WTC11 (cell line): ENCODE measurements at regions not wholly inside any gene's neighbourhood (a gene's known extent, or its start where the extent isn't known, plus 50 kb on each side); places are given as distances from the start of the nearest gene placed in this dataset.

ENCODE experiments used
- CTCF ChIP-seq: fragments of 200-600 bp; IDR thresholded peaks from 2 replicates; pipeline ENCODE4 v1.8.0; 2022; ENCODE audit warnings: antibody characterized with exemption
- RELA ChIP-seq: sonication (generic); formaldehyde crosslinking; IDR thresholded peaks from 2 replicates; pipeline ENCODE4 v1.8.1; 2022; ENCODE audit warnings: missing genetic modification reagents, mild to moderate bottlenecking, borderline replicate concordance
- TEAD4 ChIP-seq: sonication (generic); formaldehyde crosslinking; IDR thresholded peaks from 2 replicates; pipeline ENCODE4 v1.8.0; 2022; ENCODE audit warnings: mild to moderate bottlenecking, missing genetic modification reagents

GRCh38 chr11:116598036-116598435, 174.8 kb downstream of the BUD13 start:
- TF ChIP-seq TEAD4 (CRISPR knock-in tag): no peak
- TF ChIP-seq RELA (CRISPR knock-in tag): no peak
- TF ChIP-seq CTCF: no peak
